GM12875 (cell line): ENCODE measurements at regions not wholly inside any gene's neighbourhood (a gene's known extent, or its start where the extent isn't known, plus 50 kb on each side); places are given as distances from the start of the nearest gene placed in this dataset.

Source experiments
- H3K4me3 ChIP-seq: one replicate; pipeline ENCODE4 v1.5.1; 2011; ENCODE audit warnings: low read depth, low read length, control low read depth
- CTCF ChIP-seq: IDR thresholded peaks from 2 replicates; pipeline ENCODE4 v1.5.1; 2011; ENCODE audit warnings: low read depth, mild to moderate bottlenecking, control low read depth, inconsistent platforms, low read length, moderate library complexity, borderline replicate concordance; ENCODE audit not compliant: insufficient read depth

GRCh38 chr18:67650686-67651385, 134.3 kb upstream of the DSEL start:
- no peak overlapping the region for H3K4me3 ChIP-seq
- TF ChIP-seq CTCF = no peak

- TF ChIP-seq CTCF = no peak
- H3K4me3 ChIP-seq = no peak overlapping the region
Measured at GRCh38 chr18:67646890-67647289, 130.4 kb upstream of the DSEL start.

GRCh38 chr18:67644226-67644625, 127.7 kb upstream of the DSEL start:
- TF ChIP-seq CTCF = no peak
- no peak overlapping the region for H3K4me3 ChIP-seq

GRCh38 chr18:67639872-67640271, 123.4 kb upstream of the DSEL start:
- no peak for TF ChIP-seq CTCF
- no peak overlapping the region for H3K4me3 ChIP-seq

GRCh38 chr18:67636597-67637385, 120.3 kb upstream of the DSEL start:
- TF ChIP-seq CTCF = no peak
- no peak overlapping the region for H3K4me3 ChIP-seq

GRCh38 chr18:67634631-67635338, 118.3 kb upstream of the DSEL start:
- no peak overlapping the region for H3K4me3 ChIP-seq
- TF ChIP-seq CTCF = no peak
